AG20443 (cell line): ENCODE measurements at regions not wholly inside any gene's neighbourhood (a gene's known extent, or its start where the extent isn't known, plus 50 kb on each side); places are given as distances from the start of the nearest gene placed in this dataset.
A peak's percentile ranks its signal among the peaks of the same experiment; 100 is the strongest.
"Not testable (repeated sequence)": the region's sequence is repeated elsewhere in the genome, so short reads cannot be mapped to it uniquely, and the experiment has no call there.

Source experiments
- DNase-seq: peaks from one replicate; pipeline ENCODE4 v3.0.0; 2012; ENCODE audit warnings: low spot score, mixed read lengths

GRCh38 chr21:22764222-22764621 lies 1766.0 kb downstream of the NCAM2 start:
- DNase-seq, result no peak

DNA sequence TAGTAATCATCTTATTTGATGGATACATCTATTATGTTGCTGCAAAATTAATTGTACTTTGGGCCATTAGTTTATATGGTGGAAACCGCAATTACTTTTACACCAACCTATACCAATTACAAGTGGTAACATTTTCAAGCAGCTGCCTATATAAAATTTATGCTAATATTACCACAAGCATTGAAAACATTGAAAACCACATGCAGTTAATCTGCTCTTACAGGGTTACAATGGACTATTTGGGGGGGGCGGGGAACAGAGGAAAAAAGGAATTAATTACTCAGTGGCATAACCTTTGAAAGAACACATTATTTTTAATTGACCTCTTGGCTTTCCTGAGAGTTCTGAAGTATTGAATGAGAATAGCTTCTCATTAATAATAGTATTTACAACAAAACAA lies 1793.2 kb downstream of the NCAM2 start:
- DNase-seq, result no peak

DNA sequence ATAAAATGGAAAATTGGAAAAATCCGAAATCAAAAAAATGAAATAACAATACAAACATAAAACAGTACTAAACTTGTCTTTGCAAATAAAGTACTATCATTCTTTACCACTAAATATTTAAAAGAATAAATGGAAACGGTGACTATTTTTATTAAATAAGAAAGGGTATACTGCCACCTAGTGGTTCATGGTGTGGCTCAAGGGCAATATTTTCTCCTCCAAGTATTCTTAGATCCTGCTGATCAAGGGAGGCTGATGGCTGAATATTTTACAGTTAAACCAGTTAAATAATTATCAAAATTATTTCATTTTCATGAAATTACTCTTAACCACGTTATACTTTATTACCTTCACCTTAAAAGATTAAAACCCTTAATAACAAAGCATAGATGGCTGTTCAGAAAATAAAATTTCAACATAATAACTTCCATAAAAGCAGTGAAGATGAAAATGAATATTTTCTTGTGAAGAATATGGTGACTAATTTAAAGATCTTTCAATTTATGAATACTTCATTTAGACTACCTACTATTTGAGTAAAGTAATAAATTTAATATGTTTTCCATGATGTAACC lies 1793.9 kb downstream of the NCAM2 start:
- peak; percentile 32 for DNase-seq

DNA sequence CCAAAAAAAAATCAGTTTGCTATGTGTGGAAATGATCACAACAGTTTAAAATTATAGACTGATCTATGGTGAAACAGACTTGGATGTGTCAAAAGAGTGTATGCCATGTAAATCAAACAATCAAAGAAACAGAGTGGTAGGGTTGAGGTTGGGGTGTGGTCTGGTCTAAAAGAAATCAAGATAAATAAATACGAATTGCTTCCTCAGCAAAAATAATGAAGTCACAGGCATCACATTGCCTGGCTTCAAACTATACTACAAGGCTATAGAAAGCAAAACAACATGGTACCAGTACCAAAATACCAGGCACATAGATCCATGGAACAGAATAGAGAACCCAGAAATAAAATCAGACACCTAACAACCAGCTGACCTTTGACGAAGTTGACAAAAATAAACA lies 1796.9 kb downstream of the NCAM2 start:
- no peak for DNase-seq

- DNase-seq, result no peak
Measured at GRCh38 chr21:22795644-22796043, 1797.4 kb downstream of the NCAM2 start.

DNA sequence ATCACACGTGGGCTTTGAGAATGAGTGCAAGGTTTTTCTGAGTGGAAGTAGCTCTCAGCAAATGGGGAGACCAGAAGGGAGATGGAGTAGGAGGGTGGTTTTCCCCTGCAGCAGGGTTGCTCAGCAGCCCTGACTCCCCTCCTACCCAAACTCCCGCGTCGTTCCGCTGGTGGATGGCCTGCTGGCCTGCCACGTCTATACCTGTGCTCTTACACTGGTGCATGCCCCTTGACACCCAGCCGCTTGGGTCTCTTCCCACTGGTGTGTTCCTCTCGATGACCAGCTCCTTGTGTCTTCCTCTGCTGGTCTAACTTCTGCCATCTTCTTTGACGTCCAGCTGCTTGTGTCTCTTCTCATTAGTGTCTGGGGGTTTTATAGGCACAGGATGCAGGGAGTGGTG lies 1797.9 kb downstream of the NCAM2 start:
- no peak for DNase-seq

GRCh38 chr21:22804151-22804550 lies 1805.9 kb downstream of the NCAM2 start:
- no peak for DNase-seq

DNA sequence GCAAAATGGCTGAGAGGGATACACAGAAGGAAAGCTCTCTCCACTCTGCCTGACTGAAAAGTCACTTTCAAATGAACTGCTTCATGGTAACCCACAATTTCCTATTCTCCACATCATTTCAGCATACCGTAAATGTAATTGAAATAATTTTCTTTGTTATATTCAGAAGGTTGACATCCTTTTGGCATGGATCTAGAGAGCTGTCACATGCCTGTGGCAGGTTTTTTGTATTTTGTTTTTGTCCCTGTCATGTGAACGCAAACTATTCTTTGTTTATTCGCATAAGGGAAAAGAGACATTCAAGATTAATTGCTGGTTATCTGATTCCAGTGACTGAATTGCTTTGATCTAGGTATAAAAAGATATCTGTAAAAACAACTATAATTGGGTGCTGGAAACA lies 1808.1 kb downstream of the NCAM2 start:
- no peak for DNase-seq

DNA sequence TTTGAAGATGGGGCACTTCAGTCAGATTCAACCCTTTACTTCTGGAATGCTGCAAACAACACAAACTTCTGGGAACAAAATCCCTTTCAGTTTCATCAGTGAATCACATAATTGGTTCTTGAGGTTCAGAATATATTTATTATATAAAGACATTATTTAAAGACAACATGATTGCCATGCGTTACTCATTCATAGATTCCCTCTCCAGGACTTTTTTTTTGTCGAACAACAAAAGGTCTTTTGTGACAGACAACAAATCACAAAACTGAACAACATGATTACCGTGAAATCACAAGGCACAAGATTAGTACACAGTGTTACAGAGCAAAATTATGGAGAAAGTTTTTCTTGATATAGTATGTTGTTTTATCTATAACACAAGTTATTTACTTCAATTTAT lies 1815.0 kb downstream of the NCAM2 start:
- DNase-seq, result no peak

GRCh38 chr21:22818681-22819485 lies 1820.7 kb downstream of the NCAM2 start:
- not testable (repeated sequence) for DNase-seq

DNA sequence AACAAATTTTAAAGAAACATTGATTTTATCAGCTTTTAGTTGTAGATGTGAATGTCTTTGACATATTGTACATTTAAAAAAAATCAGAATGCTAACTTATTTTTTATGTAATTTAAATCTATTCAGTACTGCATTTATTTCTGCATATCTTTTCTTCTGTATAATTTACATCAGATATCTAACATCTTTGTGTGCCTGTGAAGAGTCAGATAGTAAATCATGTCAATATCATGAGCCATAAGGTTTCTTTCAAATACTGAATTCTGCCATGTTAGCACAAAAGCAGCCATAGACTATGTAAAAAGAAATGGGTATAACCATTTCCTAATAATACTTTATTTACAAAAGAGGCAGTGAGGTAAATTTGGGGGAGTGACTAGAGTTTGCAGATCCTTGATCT lies 1829.2 kb downstream of the NCAM2 start:
- no peak for DNase-seq

DNA sequence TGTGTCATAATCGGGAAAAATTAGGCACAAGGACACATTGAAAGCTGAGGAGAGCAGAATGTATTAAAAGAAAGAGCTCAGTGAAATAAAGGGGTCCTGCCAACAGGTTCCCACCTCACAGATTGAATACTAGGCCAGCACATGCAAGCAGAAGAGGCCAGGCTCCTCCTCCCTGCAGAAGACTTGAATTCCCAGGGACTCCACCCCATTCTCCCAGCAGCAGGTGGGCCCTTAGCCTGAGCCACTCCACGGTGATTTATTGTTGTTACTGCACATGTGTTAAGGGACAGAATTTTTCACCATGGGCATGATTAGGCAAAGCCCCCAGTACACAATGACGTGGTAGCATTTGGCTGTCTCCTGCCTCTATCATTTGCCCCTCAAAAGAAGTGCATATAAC lies 1844.7 kb downstream of the NCAM2 start:
- DNase-seq, result no peak

DNA sequence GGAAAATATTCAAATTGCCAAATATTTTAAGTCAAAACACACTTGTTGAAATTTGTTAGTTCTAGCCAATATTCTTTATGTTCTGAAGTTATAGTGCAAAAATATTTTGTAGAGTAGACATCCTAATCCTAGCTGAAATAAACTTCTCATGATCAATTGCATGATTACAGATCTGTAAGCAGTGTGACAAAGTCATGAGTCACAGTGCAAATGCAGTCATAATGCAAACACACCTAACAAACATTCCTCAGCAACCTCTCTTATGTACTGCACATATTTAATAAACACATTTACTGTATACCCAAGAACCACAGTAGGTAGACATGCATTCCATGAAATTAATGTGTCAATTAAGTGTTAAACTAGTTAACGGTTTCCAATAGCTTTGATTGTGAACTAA lies 1857.4 kb downstream of the NCAM2 start:
- DNase-seq, result no peak

DNA sequence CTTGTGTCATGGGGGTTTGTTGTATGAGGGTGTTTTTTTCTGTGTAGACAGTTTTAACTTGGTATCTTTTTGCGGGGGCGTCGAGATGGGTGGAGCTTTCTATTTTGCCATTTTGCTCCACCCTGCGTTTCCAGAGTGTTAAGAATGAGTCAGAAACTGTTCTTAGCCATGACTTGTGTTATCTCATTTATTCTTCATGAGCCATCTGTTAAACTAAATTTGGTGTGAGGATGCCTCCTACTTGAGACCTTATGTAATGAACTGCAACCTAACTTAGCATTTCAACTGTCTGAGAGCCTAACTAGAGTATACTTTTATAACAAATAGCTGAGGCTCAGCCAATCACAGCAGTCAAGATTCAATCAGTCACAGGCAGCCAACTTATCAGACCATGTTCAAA lies 1873.5 kb downstream of the NCAM2 start:
- no peak for DNase-seq

DNA sequence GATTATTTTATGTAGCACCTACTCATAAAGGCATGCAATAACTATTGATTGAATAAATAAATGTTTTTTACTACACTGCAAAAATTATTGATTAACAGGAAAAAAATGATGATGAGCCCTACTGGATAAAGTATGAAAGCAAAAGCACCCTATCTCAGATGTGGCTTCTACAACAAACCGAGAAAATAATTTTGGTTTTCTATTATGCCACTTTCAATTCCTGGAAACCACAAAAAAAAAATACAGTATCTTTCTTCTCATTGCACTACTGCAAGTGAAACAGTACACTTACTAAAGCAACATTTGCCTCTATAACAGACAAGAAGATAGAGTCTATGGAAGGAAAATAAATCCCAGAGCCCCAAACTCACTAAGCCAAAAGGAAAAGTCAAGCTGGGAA lies 1882.4 kb downstream of the NCAM2 start:
- no peak for DNase-seq

- no peak for DNase-seq
Measured at GRCh38 chr21:22881131-22881530, 1882.9 kb downstream of the NCAM2 start.

DNA sequence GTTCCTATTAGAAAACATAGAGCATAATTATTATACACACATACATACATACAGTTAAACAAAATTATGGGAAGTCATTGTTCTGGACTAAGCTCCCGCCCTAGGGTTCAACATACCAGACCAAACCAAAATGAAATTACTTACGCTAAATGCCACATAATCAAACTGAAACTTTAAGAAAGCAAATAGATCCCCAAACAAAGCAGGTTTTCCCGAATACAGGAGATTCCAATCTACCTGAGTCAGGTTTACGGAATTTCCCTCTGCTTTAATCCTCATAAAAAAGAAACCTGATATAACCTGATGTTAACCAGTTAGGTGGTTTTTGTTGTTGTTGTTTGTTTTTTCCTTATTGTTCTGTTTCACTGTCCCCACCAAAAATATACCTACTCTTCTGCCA lies 1886.9 kb downstream of the NCAM2 start:
- DNase-seq, result no peak

GRCh38 chr21:22885614-22886013 lies 1887.4 kb downstream of the NCAM2 start:
- no peak for DNase-seq

DNA sequence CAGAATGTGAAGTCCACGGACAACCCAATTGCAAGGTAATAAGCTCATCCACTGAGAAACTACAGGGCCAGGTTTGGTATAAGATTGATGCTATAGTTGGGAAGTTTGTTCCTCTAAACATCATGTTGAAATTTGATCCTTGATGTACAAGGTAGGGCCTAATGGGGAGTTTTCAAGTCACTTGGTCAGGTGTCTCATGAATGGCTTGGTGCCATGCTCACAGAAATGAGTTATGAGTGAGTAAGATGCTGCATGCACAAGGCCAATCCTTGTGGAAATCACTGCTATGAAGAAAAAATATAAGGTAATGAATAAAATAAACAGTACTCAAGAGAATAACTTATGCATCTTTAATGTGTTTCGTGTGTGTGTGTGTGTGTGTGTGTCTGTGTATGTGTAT lies 1891.2 kb downstream of the NCAM2 start:
- no peak for DNase-seq

DNA sequence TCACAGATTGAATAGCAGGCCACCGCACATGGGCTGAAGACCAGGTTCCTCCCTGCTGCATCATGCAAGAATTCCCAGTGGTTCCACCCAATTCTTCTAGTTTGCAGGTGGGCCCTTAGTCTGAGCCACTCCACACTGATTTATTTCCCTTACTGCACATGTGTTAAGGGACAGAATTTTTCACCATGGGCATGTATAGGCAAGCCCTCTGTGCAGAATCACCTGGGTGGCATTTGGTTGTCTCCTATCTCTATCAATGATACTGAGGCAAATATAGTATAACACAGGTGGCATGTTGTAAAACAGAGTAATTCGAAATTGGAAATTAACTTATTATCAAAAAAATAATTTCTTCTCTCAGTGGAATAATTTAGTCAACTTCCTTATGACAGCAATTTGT lies 1892.4 kb downstream of the NCAM2 start:
- DNase-seq, result no peak

- no peak for DNase-seq
Measured at GRCh38 chr21:22892028-22892427, 1893.8 kb downstream of the NCAM2 start.

DNA sequence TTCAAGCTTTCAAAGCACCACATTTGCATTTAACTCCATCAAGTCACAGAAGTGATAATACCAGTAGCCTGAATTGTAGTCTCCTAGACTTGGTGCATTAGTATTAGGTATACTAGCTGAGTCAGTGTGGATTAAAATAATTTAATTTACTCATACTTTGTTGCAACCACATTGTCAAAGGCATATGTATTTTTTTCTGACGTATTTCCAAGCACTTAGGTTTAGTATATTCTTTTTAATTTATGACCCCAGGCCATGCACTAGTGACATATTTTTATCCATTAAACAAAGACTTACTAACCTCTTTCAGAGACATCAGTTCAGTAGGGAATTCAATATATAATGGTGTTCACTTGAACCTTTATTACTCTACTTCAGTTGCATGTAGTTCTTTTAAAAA lies 1894.5 kb downstream of the NCAM2 start:
- DNase-seq, result no peak

DNA sequence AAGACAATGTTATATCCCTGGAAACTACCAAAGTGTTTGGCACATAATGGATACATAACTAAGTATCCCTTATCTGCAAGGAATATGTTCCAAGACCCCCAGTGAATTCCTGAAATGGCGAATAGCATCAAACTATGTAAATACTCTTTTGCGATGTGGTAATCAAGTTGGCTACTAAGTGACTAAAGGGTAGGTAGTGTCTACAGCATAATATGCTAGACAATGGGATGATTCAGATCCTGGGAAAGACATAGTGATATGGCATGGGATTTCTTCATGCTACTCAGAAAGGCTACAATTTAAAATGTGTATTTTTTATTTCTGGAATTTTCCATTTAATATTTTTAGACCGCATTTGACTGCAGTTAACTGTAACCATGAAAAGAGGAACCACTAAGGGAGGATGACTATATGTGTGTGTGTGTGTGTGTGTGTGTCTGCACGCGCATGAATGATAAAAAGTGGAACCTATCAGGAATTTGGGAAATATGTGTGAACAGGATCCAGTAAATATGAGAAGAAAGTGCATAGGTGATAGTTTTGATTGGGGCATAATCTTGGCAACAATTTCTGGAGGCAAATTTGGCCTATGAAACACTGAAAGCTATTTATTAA lies 1899.9 kb downstream of the NCAM2 start:
- no peak for DNase-seq

- DNase-seq, result no peak
Measured at GRCh38 chr21:22900490-22900889, 1902.3 kb downstream of the NCAM2 start.
